Glomerular endothelial cell (primary cell): ENCODE measurements at regions not wholly inside any gene's neighbourhood (a gene's known extent, or its start where the extent isn't known, plus 50 kb on each side); places are given as distances from the start of the nearest gene placed in this dataset.
"Not testable (repeated sequence)": the region's sequence is repeated elsewhere in the genome, so short reads cannot be mapped to it uniquely, and the experiment has no call there.

Source experiments
- DNase-seq: peaks from one replicate; pipeline ENCODE4 v3.0.0-alpha.2; 2011; ENCODE audit warnings: low read depth, low spot score; ENCODE audit errors: extremely low read depth

GRCh38 chr2:238712011-238712410 lies 135.9 kb upstream of the TWIST2 start:
- no peak for DNase-seq

GRCh38 chr2:238713198-238713826 lies 134.6 kb upstream of the TWIST2 start:
- DNase-seq = no peak

GRCh38 chr2:238714038-238714528 lies 133.8 kb upstream of the TWIST2 start:
- no peak for DNase-seq

DNA sequence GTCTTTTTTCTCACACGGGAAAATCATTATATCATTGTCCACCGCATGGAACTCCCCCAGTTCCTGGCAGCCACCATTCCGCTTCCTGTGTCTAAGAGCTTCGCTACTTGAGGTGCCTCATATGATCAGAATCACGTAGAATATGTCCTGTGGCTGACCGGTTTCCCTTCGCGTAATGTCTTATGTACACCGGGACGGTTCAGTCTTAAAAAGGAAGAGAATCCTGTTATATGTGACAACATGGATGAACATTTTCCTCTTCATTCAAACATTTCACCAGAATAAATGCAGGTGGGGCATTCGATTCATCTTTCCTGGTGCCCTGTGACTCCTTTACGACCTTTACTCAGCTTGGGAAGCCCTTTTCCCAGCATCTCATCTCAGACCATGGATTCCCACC lies 131.7 kb upstream of the TWIST2 start:
- no peak for DNase-seq

- DNase-seq = no peak
These were observed 131.3 kb upstream of the TWIST2 start for GRCh38 chr2:238716585-238716984.

GRCh38 chr2:238717084-238717483 lies 130.8 kb upstream of the TWIST2 start:
- no peak for DNase-seq

- no peak for DNase-seq
These were observed 128.2 kb upstream of the TWIST2 start for GRCh38 chr2:238719641-238720040.

GRCh38 chr2:238720232-238720672 lies 127.6 kb upstream of the TWIST2 start:
- DNase-seq = no peak

GRCh38 chr2:238722181-238722580 lies 125.7 kb upstream of the TWIST2 start:
- no peak for DNase-seq

DNA sequence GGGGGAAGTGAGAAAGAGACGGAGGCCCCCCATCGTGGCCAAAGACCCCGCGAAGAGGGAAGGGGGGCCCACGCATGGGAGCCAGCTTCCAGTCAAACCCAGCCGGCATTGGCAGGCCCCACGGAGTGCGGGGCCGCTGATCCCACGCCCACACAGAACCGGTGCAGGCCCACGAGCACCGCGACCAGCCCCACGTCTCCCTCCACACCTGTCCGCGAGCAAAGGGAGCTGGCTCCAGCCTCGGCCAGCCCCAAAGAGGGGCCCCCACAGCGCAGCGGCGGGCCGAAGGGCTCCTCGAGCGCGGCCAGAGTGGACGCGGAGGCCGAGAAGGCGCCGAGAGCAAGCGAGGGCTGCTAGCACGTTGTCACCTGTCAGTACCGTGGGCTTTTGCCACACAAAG lies 125.0 kb upstream of the TWIST2 start:
- DNase-seq = no peak

DNA sequence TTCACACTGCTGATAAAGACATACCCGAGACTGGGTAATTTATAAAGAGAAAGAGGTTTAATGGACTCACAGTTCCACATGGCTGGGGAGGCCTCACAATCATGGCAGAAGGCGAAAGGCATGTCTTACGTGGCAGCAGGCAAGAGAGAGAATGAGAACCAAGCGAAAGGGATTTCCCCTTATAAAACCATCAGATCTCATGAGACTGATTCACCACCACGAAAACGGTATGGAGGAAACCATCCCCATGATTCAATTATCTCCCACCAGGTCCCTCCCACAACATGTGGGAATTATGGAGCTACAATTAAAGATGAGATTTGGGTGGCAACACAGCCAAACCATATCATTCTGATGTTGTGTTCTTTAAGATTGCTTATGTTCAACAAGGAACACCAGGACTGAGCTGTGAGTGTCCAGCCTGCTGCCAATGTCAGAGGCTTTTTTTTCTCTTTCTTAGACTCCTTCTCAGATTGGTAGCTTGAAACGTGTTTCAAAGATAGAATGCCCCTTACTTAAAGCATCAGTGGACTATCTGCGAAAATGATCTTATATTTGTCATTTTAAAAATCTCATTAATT lies 124.1 kb upstream of the TWIST2 start:
- not testable (repeated sequence) for DNase-seq

DNA sequence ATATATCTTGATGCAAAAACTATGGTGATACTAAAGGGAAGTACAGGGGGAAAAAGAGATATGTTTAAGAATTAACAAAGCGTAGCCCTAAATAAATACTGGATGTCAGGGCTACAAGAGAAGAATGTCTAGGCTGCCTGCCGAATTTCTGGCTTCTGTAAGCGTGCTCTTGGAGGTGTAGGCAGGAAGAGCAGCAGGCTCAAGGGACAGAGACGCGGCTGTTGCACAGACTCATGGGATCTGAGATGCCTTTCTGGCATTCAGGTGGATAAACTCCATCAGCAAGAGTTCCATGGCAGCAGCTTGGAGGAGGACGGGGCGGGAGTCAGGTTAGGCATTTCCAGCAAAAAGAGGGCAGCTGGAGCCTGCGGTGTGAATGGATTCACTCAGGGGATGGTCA lies 123.2 kb upstream of the TWIST2 start:
- no peak for DNase-seq

DNA sequence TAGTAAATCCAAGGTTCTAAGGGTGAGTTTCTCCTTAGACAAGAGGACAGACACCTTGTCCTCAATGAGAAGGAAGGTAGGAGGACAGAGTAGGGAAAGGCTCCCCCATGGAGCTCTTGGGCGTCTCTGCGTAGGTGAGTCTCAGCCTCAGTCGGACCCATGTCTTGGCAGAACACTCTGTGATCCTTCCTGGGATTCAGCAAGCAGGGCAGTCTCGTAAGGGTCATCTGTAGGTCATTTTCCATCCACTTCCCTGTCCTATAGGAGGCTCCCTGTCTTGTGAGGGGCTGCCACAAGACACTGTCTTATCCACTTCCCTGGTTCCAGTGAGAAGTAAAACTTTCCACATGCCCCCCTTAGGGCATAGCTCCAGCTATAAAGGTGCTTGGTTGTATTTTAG lies 122.6 kb upstream of the TWIST2 start:
- DNase-seq = no peak

DNA sequence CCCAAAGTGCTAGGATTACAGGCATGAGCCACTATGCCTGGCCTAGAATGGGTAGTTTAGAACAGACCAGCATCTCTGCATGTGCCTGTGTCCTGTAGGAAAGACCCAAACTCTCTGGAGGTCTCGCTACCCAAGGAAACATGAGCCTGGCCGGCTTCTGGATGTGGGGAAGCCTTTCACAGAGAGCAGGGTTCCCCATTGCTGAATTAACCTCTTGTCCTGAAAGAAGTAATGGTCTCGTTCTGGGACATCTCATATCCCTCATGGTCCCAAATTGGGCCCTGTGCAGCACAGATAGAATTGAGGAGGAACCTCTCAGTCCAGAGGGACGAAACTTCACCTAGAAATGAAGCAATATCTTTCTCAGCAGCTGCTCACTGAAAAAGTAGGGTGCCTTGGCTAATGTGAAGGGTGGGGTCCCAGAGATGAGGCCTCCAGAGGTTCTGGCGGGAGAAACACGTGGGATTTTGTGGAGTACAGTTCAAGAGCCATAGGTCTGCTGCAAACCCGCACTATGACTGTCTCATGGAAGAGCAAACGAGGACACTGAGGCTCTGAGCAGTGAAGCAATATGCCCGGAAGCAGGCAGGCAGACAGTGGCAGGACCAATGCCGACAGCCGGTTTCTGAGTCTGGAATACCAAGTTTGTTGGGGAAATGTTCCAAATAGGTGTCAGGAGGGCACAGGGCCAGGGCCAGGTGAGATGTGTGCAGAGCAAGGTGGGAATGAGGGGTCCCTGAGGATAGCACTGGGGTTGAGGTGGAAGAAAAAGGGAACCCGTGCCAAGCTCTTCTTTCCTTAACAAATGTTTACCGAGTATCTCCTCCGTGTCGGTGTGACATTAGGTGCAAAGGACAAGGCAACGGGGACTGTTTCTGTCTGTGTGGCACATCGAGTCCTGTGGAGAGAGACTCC lies 121.0 kb upstream of the TWIST2 start:
- DNase-seq = no peak

DNA sequence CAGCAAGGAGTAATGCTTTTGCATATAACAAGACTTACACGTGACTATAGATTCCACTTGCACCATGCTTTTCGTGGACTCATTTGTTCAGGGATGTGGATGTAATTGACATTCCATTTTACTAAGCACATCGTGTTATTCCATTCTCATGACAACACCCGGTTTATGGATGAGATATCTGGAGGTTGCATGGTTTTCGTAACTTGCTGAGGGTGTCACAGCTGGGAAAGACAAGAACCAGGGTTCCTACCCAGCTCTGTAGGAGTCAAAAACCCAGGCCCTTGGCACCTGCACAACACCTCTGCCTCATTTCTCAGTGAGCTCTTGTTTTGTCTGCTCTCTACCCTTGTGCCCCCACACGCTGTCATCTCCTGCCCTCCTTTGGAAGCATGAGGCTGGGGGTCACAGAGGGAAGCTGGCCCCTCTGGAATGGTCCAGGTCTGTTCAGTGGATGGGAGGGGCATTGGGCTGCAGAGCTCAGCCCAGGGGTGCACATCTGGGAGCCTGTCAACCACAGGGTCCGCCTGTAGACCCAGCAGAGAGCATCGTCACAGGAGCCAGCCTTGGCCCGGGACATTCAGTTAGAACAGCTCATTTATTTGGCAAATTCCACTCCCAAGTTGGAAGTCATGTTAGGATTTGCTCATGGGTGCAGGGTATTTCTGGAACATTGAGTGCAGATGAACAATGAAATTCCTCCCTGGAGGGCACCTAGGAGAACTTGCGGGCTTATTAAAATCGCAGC lies 120.1 kb upstream of the TWIST2 start:
- DNase-seq = no peak

DNA sequence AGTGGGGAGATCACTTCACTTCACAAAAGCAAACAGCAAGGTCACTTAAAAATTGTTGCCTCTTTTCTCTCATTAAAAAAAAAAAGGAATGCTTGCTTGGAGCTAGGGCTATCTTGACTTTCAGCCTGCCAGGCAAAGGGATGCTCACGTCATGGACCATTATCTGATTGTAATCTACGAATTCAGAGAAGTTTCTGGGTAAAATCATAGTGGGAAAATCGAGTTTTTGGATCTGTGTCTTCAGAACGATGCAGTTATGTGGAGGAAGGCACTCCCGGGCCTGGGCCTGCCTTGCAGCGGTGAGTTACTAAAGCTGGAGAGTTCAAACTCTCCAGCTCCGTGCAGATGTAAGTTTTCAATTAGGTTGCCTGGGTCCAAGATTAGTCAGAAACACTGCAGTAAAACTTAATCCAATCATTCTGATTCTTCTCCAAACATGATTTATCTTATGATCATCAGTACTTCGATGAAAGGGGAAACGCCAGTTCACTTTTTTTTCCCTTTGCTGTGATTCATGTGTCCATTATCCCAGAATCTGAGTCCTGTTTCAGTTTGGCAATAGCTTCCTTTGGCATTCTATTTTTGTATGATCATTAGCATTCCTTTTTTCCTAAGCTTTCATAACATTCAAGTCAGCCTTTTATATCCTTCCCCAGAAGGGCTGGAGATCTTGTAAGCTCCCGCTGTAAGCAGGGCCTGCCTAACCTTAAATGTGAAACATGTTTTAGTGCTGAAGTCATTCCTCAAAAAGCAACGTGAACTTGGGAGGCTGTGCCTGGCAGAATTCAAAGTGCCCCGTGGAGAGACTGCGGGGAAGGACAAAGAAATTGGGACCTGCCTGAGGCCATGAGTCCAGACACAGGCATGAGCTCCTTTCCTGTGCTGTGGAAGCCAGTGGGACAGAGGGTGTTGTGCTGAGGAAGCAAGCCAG lies 119.3 kb upstream of the TWIST2 start:
- no peak for DNase-seq

GRCh38 chr2:238729261-238729935 lies 118.5 kb upstream of the TWIST2 start:
- DNase-seq = no peak

DNA sequence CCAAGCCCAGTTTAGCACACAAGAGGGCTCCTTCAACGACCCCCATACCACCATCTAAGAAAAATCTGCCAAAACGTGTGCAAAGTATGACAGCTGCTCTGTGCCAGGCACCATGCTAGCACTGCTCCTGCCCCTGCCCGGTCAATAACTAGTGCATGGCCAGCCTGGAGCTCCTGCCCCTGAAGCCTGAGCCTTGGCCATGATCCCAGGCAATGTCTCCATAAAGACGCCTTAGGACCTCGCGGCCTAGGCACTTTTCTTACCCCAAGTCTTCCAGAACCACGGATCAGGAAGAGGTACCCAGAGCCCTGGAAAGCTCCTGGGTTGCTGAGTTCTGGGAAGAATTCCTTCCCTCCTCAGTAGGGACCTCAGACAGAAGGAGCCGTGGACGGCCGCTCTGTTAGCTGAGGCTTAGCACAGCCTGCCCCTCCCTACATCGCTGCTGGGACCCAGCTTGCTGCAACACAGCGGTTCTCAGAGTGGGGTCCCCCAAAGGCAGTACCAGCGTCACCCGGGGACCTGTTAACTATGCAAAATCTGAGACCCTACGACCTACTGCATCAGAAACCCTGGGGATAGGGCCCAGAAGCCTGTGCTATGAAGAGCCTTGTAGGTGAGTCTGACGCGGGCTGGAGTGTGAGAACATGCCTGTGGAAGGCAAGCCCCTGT lies 117.8 kb upstream of the TWIST2 start:
- DNase-seq = no peak

GRCh38 chr2:238730881-238731280 lies 117.0 kb upstream of the TWIST2 start:
- DNase-seq = no peak
